Endodermal cell (in vitro differentiated cells): ENCODE measurements at regions not wholly inside any gene's neighbourhood (a gene's known extent, or its start where the extent isn't known, plus 50 kb on each side); places are given as distances from the start of the nearest gene placed in this dataset.

Experiments
- DNase-seq: peaks from one replicate; pipeline ENCODE4 v3.0.0-alpha.2; 2017
- H3K27ac ChIP-seq: 2 replicates; pipeline ENCODE4 v1.5.1; 2013; ENCODE audit warnings: mild to moderate bottlenecking, low read depth, low read length, moderate library complexity
- H3K27me3 ChIP-seq: 2 replicates; pipeline ENCODE4 v1.6.1; 2013; ENCODE audit warnings: mild to moderate bottlenecking, low read length, moderate library complexity; ENCODE audit not compliant: insufficient read depth, control insufficient read depth, poor library complexity, severe bottlenecking
- H3K36me3 ChIP-seq: 2 replicates; pipeline ENCODE4 v1.7.0; 2013; ENCODE audit warnings: mild to moderate bottlenecking, low read length, moderate library complexity; ENCODE audit not compliant: control insufficient read depth, insufficient read depth
- H3K4me1 ChIP-seq: one replicate; pipeline ENCODE4 v1.7.0; 2013; ENCODE audit warnings: low read length; ENCODE audit not compliant: control insufficient read depth, insufficient read depth
- H3K4me3 ChIP-seq: 2 replicates; pipeline ENCODE4 v1.5.1; 2013; ENCODE audit warnings: mild to moderate bottlenecking, low read length, moderate library complexity
- H3K9ac ChIP-seq: 2 replicates; pipeline ENCODE4 v1.6.1; 2013; ENCODE audit warnings: mild to moderate bottlenecking, low read length, moderate library complexity; ENCODE audit not compliant: poor library complexity, severe bottlenecking; ENCODE audit errors: extremely low read depth
- H3K9me3 ChIP-seq: 2 replicates; pipeline ENCODE4 v1.6.1; 2013; ENCODE audit warnings: mild to moderate bottlenecking, low read length, moderate library complexity; ENCODE audit not compliant: control insufficient read depth
- H3K27ac Mint-ChIP-seq: 2 replicates; pipeline ENCODE4 v1.8.0; 2020; ENCODE audit warnings: mixed read lengths
- H3K27me3 Mint-ChIP-seq: 2 replicates; pipeline ENCODE4 v1.8.0; 2021; ENCODE audit warnings: mild to moderate bottlenecking, mixed read lengths; ENCODE audit not compliant: insufficient read depth
- H3K36me3 Mint-ChIP-seq: 2 replicates; pipeline ENCODE4 v1.8.0; 2020; ENCODE audit warnings: low read depth, mixed read lengths
- H3K4me1 Mint-ChIP-seq: 2 replicates; pipeline ENCODE4 v1.8.0; 2020; ENCODE audit warnings: mixed read lengths
- H3K4me3 Mint-ChIP-seq: 2 replicates; pipeline ENCODE4 v1.8.0; 2020; ENCODE audit warnings: mild to moderate bottlenecking, moderate library complexity, mixed read lengths
- H3K9me3 Mint-ChIP-seq: 2 replicates; pipeline ENCODE4 v1.8.0; 2020; ENCODE audit warnings: mild to moderate bottlenecking, mixed read lengths
- WGBS, 2 experiments: methylation state at CpG; one replicate each; pipeline versions ENCODE4 v1.1.5 to v1.1.7; 2013; ENCODE audit warnings: missing lambda C conversion rate in 2 of 2, mixed read lengths in 1 of 2; ENCODE audit not compliant: insufficient coverage in 1 of 2, insufficient read length in 1 of 2; 5-methylcytosine and 5-hydroxymethylcytosine counted together
- TF ChIP-seq, protein P1 (sequence below): fragments of 200-600 bp; sonication (generic); conservative IDR thresholded peaks from 2 replicates; pipeline ENCODE4 v1.5.0; 2021; ENCODE audit warnings: antibody characterized with exemption, mild to moderate bottlenecking

- no peaks in the 10 kb centered on the region for H3K27me3 ChIP-seq
- peaks cover 7% of the 10 kb centered on the region for H3K27me3 Mint-ChIP-seq
- H3K4me3 Mint-ChIP-seq: no peak overlapping the region
- DNase-seq: no peak
- H3K36me3 Mint-ChIP-seq: no peaks in the 10 kb centered on the region
- H3K27ac ChIP-seq: no peak overlapping the region
- no peak overlapping the region for H3K9ac ChIP-seq
- H3K9me3 ChIP-seq: peaks cover 21% of the 10 kb centered on the region
- peaks cover 12% of the 10 kb centered on the region for H3K9me3 Mint-ChIP-seq
- TF ChIP-seq, protein P1, sequence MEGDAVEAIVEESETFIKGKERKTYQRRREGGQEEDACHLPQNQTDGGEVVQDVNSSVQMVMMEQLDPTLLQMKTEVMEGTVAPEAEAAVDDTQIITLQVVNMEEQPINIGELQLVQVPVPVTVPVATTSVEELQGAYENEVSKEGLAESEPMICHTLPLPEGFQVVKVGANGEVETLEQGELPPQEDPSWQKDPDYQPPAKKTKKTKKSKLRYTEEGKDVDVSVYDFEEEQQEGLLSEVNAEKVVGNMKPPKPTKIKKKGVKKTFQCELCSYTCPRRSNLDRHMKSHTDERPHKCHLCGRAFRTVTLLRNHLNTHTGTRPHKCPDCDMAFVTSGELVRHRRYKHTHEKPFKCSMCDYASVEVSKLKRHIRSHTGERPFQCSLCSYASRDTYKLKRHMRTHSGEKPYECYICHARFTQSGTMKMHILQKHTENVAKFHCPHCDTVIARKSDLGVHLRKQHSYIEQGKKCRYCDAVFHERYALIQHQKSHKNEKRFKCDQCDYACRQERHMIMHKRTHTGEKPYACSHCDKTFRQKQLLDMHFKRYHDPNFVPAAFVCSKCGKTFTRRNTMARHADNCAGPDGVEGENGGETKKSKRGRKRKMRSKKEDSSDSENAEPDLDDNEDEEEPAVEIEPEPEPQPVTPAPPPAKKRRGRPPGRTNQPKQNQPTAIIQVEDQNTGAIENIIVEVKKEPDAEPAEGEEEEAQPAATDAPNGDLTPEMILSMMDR: no peak
- WGBS, 2 experiments: 78 to 93% methylated on average over 1 to 2 of the region's 2 CpGs
- H3K4me1 ChIP-seq: no peaks in the 10 kb centered on the region
- H3K36me3 ChIP-seq: no peaks in the 10 kb centered on the region
- H3K4me1 Mint-ChIP-seq: peaks cover 4% of the 10 kb centered on the region
- H3K4me3 ChIP-seq: no peak overlapping the region
- no peak overlapping the region for H3K27ac Mint-ChIP-seq
Measured at GRCh38 chr18:57891707-57892391, 88.7 kb upstream of the ATP8B1 start.

DNA sequence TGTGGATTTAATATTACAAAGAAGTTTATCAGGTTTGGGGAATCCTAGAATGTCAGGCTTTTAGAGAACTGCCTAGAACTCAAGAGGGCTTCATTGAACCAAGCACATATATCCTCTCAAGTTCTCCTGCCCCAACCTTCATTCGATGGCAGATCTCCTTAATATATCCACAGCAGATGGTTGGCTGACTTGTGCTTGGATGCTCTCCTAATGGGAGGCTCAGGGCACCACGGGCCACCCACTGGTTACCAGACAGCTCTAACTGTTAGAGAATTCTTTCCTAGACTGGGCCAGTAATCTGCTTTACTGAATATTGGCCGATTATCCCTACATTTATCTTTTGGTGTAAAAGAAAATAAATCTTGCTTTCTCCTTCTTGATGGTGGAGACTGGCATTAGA, 87.2 kb upstream of the ATP8B1 start:
- H3K9ac ChIP-seq: no peak overlapping the region
- H3K4me3 Mint-ChIP-seq: no peak overlapping the region
- H3K4me3 ChIP-seq: no peak overlapping the region
- no peaks in the 10 kb centered on the region for H3K4me1 ChIP-seq
- peaks cover 21% of the 10 kb centered on the region for H3K9me3 ChIP-seq
- H3K27me3 ChIP-seq: no peaks in the 10 kb centered on the region
- no peak overlapping the region for H3K27ac ChIP-seq
- no peak for DNase-seq
- H3K9me3 Mint-ChIP-seq: peaks cover 12% of the 10 kb centered on the region
- H3K4me1 Mint-ChIP-seq: peaks cover 4% of the 10 kb centered on the region
- H3K27ac Mint-ChIP-seq: no peak overlapping the region
- H3K36me3 ChIP-seq: no peaks in the 10 kb centered on the region
- TF ChIP-seq, protein P1: no peak
- peaks cover 10% of the 10 kb centered on the region for H3K27me3 Mint-ChIP-seq
- H3K36me3 Mint-ChIP-seq: no peaks in the 10 kb centered on the region
- WGBS, 2 experiments: 80 to 96% methylated on average over 1 to 3 of the region's 3 CpGs

- TF ChIP-seq, protein P1: no peak
- Histone ChIP-seq H3K9ac (no peak overlapping the region), H3K4me3 (no peak overlapping the region), H3K9me3 (peaks cover 23% of the 10 kb centered on the region), H3K27ac (no peak overlapping the region), H3K27me3 (no peaks in the 10 kb centered on the region), H3K4me1 (no peaks in the 10 kb centered on the region), H3K36me3 (no peaks in the 10 kb centered on the region)
- no peak for DNase-seq
- 100% methylated on average over 1 of the region's 1 CpG; no CpG with 5 or more reads in 1 of the 2 experiments for WGBS, 2 experiments
- Mint-ChIP-seq H3K27ac (no peak overlapping the region), H3K4me3 (no peak overlapping the region), H3K9me3 (peaks cover 14% of the 10 kb centered on the region), H3K4me1 (peaks cover 4% of the 10 kb centered on the region), H3K27me3 (peaks cover 10% of the 10 kb centered on the region), H3K36me3 (no peaks in the 10 kb centered on the region)
Measured at GRCh38 chr18:57889841-57890240, 86.7 kb upstream of the ATP8B1 start.
